ENCODE measurements at regions not wholly inside any gene's neighbourhood (a gene's known extent, or its start where the extent isn't known, plus 50 kb on each side); places are given as distances from the start of the nearest gene placed in this dataset.
"Not testable (repeated sequence)": the region's sequence is repeated elsewhere in the genome, so short reads cannot be mapped to it uniquely, and the experiment has no call there.

- no peak for DNase-seq (ENCODE audit: low spot score)
Measured at GRCh38 chr6:137655291-137655690, 161.1 kb upstream of the OLIG3 start.

GRCh38 chr6:137656735-137657134, 162.5 kb upstream of the OLIG3 start:
- DNase-seq (ENCODE audit: low spot score) = no peak

- DNase-seq (ENCODE audit: low spot score) = no peak
Measured at GRCh38 chr6:137657351-137657911, 163.2 kb upstream of the OLIG3 start.

- DNase-seq (ENCODE audit: low spot score) = no peak
Measured at GRCh38 chr6:137658287-137658686, 164.1 kb upstream of the OLIG3 start.

GRCh38 chr6:137659871-137660270, 165.7 kb upstream of the OLIG3 start:
- DNase-seq (ENCODE audit: low spot score) = no peak

- no peak for DNase-seq (ENCODE audit: low spot score)
Measured at GRCh38 chr6:137660296-137660731, 166.1 kb upstream of the OLIG3 start.

- DNase-seq (ENCODE audit: low spot score) = no peak
Measured at GRCh38 chr6:137661601-137662000, 167.4 kb upstream of the OLIG3 start.

- DNase-seq (ENCODE audit: low spot score) = no peak
Measured at GRCh38 chr6:137664183-137664582, 170.0 kb upstream of the OLIG3 start.

GRCh38 chr6:137665342-137665934, 171.2 kb upstream of the OLIG3 start:
- DNase-seq (ENCODE audit: low spot score) = no peak

GRCh38 chr6:137666202-137666774, 172.1 kb upstream of the OLIG3 start:
- DNase-seq (ENCODE audit: low spot score) = no peak

GRCh38 chr6:137673603-137674002, 179.4 kb upstream of the OLIG3 start:
- DNase-seq (ENCODE audit: low spot score) = no peak

GRCh38 chr6:137676888-137677287, 182.7 kb upstream of the OLIG3 start:
- no peak for DNase-seq (ENCODE audit: low spot score)

GRCh38 chr6:137677709-137678108, 183.5 kb upstream of the OLIG3 start:
- DNase-seq (ENCODE audit: low spot score) = no peak

GRCh38 chr6:137678451-137678850, 184.3 kb upstream of the OLIG3 start:
- no peak for DNase-seq (ENCODE audit: low spot score)

GRCh38 chr6:137680705-137681346, 186.2 kb upstream of the TNFAIP3 start:
- DNase-seq (ENCODE audit: low spot score) = no peak

GRCh38 chr6:137681445-137682009, 185.5 kb upstream of the TNFAIP3 start:
- no peak for DNase-seq (ENCODE audit: low spot score)

- DNase-seq (ENCODE audit: low spot score) = not testable (repeated sequence)
Measured at GRCh38 chr6:137682658-137683057, 184.4 kb upstream of the TNFAIP3 start.

- DNase-seq (ENCODE audit: low spot score) = no peak
Measured at GRCh38 chr6:137683916-137684315, 183.1 kb upstream of the TNFAIP3 start.

- DNase-seq (ENCODE audit: low spot score) = no peak
Measured at GRCh38 chr6:137685798-137686375, 181.2 kb upstream of the TNFAIP3 start.

GRCh38 chr6:137687818-137688217, 179.2 kb upstream of the TNFAIP3 start:
- DNase-seq (ENCODE audit: low spot score) = no peak

GRCh38 chr6:137688230-137688971, 178.7 kb upstream of the TNFAIP3 start:
- DNase-seq (ENCODE audit: low spot score) = no peak

- no peak for DNase-seq (ENCODE audit: low spot score)
Measured at GRCh38 chr6:137689377-137689776, 177.7 kb upstream of the TNFAIP3 start.
